GM23248 (cell line): ENCODE measurements at regions not wholly inside any gene's neighbourhood (a gene's known extent, or its start where the extent isn't known, plus 50 kb on each side); places are given as distances from the start of the nearest gene placed in this dataset.
"Not testable (repeated sequence)": the region's sequence is repeated elsewhere in the genome, so short reads cannot be mapped to it uniquely, and the experiment has no call there.

Experiments used
- DNase-seq: peaks from one replicate; pipeline ENCODE4 v3.0.0-alpha.2; 2015
- H2AFZ ChIP-seq: fragments of 200-600 bp; sonication (generic); 2 replicates; pipeline ENCODE4 v1.6.1; 2016; ENCODE audit warnings: antibody characterized with exemption
- H3F3A ChIP-seq: fragments of 200-600 bp; sonication (generic); 2 replicates; pipeline ENCODE4 v1.6.1; 2016; ENCODE audit warnings: mild to moderate bottlenecking, antibody characterized with exemption, mixed run types; ENCODE audit not compliant: insufficient read depth
- H3K27ac ChIP-seq: fragments of 200-600 bp; sonication (generic); 2 replicates; pipeline ENCODE4 v1.5.1; 2016; ENCODE audit warnings: mild to moderate bottlenecking
- H3K27me3 ChIP-seq: fragments of 200-600 bp; sonication (generic); replicated peaks from 2 replicates; pipeline ENCODE4 v1.6.1; 2016; ENCODE audit warnings: mild to moderate bottlenecking; ENCODE audit not compliant: insufficient read depth
- H3K36me3 ChIP-seq: fragments of 200-600 bp; sonication (generic); 2 replicates; pipeline ENCODE4 v1.6.1; 2016; ENCODE audit warnings: low read depth, mild to moderate bottlenecking
- H3K4me1 ChIP-seq: fragments of 200-600 bp; sonication (generic); 2 replicates; pipeline ENCODE4 v1.6.1; 2016; ENCODE audit warnings: mild to moderate bottlenecking; ENCODE audit not compliant: insufficient read depth
- H3K4me2 ChIP-seq: fragments of 200-600 bp; sonication (generic); one replicate; pipeline ENCODE4 v1.6.1; 2016; ENCODE audit warnings: mild to moderate bottlenecking; ENCODE audit not compliant: unreplicated experiment
- H3K4me3 ChIP-seq: fragments of 200-600 bp; sonication (generic); 2 replicates; pipeline ENCODE4 v1.5.1; 2016; ENCODE audit warnings: mild to moderate bottlenecking
- H3K79me2 ChIP-seq: fragments of 200-600 bp; sonication (generic); 2 replicates; pipeline ENCODE4 v1.6.1; 2016; ENCODE audit warnings: mild to moderate bottlenecking; ENCODE audit not compliant: insufficient read depth
- H3K9ac ChIP-seq: fragments of 200-600 bp; sonication (generic); 2 replicates; pipeline ENCODE4 v1.6.1; 2016; ENCODE audit warnings: mild to moderate bottlenecking
- H3K9me2 ChIP-seq: fragments of 200-600 bp; sonication (generic); 2 replicates; pipeline ENCODE4 v1.6.1; 2016; ENCODE audit warnings: mixed run types, mild to moderate bottlenecking, moderate library complexity; ENCODE audit not compliant: insufficient read depth
- H3K9me3 ChIP-seq: fragments of 200-600 bp; sonication (generic); one replicate; pipeline ENCODE4 v1.6.1; 2017; ENCODE audit warnings: low read depth
- H4K20me1 ChIP-seq: fragments of 200-600 bp; sonication (generic); 2 replicates; pipeline ENCODE4 v1.6.0; 2016; ENCODE audit not compliant: insufficient read depth
- EZH2 ChIP-seq: fragments of 200-600 bp; sonication (generic); IDR thresholded peaks from 2 replicates; pipeline ENCODE4 v1.6.1; 2018; ENCODE audit warnings: antibody characterized with exemption, mild to moderate bottlenecking; ENCODE audit not compliant: insufficient read depth, poor library complexity, severe bottlenecking
- EZH2phosphoT487 ChIP-seq: fragments of 200-600 bp; sonication (generic); IDR thresholded peaks from 2 replicates; pipeline ENCODE4 v1.6.1; 2018; ENCODE audit warnings: antibody characterized with exemption, moderate library complexity, mild to moderate bottlenecking, low read depth; ENCODE audit not compliant: insufficient read depth
- WGBS, 2 experiments: methylation state at CpG; one replicate each; pipeline ENCODE4 v1.1.6; 2015 to 2017; ENCODE audit warnings: low lambda C conversion rate in 2 of 2, low coverage in 1 of 2; ENCODE audit errors: missing lambda C conversion rate in 2 of 2; 5-methylcytosine and 5-hydroxymethylcytosine counted together
- in situ Hi-C: fragments of 300-500 bp; cut with MboI; formaldehyde crosslinking; loops from 2 replicates; pipeline ENCODE4 v1.15.0; 2020

- TF ChIP-seq EZH2 = no peak
- no peak for TF ChIP-seq EZH2phosphoT487
- H3K9me2 ChIP-seq = no peaks in the 10 kb centered on the region
- in situ Hi-C loops = no loop called here
These were observed 109.0 kb downstream of the CGGBP1 start for GRCh38 chr3:87949879-87950208.

DNA sequence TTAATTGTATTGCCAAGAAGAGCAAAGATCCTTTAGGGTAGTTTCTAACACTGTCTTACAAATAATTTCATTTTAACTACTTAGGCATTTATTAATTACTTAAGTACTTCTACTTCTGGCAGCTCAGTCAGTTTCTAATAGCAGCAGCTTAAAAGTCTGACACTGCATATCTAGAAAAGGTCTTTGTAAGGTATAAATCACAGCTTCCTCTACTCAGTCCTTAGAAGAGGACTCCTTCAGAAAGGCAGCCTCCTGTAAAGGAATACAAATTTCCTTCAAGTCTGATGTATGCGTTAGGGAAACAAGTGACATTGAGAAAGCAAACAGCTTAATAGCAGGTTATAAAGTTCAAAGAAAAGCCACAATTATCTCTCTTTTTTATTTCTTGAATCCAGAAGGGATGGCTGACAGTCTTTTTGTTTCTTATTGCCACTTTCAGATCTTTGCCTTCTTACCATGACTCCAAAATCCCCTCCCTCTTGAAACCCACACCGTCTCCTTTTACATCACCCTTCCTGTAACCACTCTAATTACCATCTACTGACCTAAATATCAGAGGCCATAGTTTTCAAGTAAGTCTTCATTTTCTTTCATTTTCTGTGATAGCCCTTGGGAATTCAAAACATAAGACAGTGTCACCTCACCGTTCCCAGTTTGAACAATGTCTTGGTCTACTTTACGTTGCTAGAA is 109.5 kb downstream of the CGGBP1 start:
- H4K20me1 ChIP-seq = no peaks in the 10 kb centered on the region
- H2AFZ ChIP-seq = no peak overlapping the region
- H3K9ac ChIP-seq = no peak overlapping the region
- 40 to 42% methylated on average over 4 of the region's 4 CpGs for WGBS, 2 experiments
- no peak for TF ChIP-seq EZH2phosphoT487
- no peak for TF ChIP-seq EZH2
- DNase-seq = no peak
- no peaks in the 10 kb centered on the region for H3K9me2 ChIP-seq
- H3K4me3 ChIP-seq = no peak overlapping the region
- H3K36me3 ChIP-seq = no peaks in the 10 kb centered on the region
- 0 out of 2 replicates have a peak, but pooled peaks cover 2% of the 10 kb centered on the region for H3K27me3 ChIP-seq
- no peaks in the 10 kb centered on the region for H3K4me1 ChIP-seq
- H3K27ac ChIP-seq = no peak overlapping the region
- in situ Hi-C loops = no loop called here
- no peaks in the 10 kb centered on the region for H3F3A ChIP-seq
- H3K4me2 ChIP-seq = no peak overlapping the region
- H3K9me3 ChIP-seq = no peaks in the 10 kb centered on the region
- H3K79me2 ChIP-seq = no peaks in the 10 kb centered on the region

More at GRCh38 chr3:87949879-87950208, 109.0 kb downstream of the CGGBP1 start:
- H3K9me3 ChIP-seq = no peaks in the 10 kb centered on the region
- H3K36me3 ChIP-seq = no peaks in the 10 kb centered on the region
- H3K27ac ChIP-seq = no peak overlapping the region
- no peak for DNase-seq
- H3K4me1 ChIP-seq = no peaks in the 10 kb centered on the region
- H3F3A ChIP-seq = no peaks in the 10 kb centered on the region
- no peak overlapping the region for H3K4me3 ChIP-seq
- H3K4me2 ChIP-seq = no peak overlapping the region
- H2AFZ ChIP-seq = no peak overlapping the region
- no peaks in the 10 kb centered on the region for H3K79me2 ChIP-seq
- no peaks in the 10 kb centered on the region for H4K20me1 ChIP-seq
- WGBS, 2 experiments = 0 to 5% methylated on average over 1 of the region's 1 CpG
- no peak overlapping the region for H3K9ac ChIP-seq
- H3K27me3 ChIP-seq = 0 out of 2 replicates have a peak, but pooled peaks cover 2% of the 10 kb centered on the region

GRCh38 chr3:87946007-87946406 is 112.8 kb downstream of the CGGBP1 start:
- 74% methylated on average over 20 of the region's 20 CpGs for WGBS, 2 experiments
- H3K27ac ChIP-seq, H3K27me3 ChIP-seq, H3K4me2 ChIP-seq, in situ Hi-C loops, H3K36me3 ChIP-seq, H3K4me3 ChIP-seq, H3F3A ChIP-seq, H3K4me1 ChIP-seq, H4K20me1 ChIP-seq, H3K9me3 ChIP-seq, H2AFZ ChIP-seq, H3K79me2 ChIP-seq, H3K9ac ChIP-seq, DNase-seq, H3K9me2 ChIP-seq: not testable (repeated sequence)

DNA sequence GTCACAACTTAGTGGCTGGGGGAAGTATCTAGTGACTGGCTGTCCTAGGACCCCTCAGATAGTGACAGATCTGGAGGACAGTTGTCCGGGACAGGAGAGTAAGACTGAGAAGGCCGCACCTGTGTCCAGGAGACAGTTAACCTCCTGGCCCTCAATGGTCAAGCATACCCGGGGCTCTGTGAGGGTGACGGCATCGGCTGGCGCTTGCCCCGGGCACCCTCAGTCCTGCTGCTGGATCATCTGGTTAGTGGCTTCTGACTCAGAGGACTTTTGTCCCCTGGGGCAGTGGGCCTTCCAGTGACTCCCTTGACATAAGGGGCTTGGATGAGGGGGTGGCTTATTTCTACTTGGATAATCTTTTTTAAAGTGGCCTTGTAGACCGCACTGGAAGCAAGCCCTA is 116.5 kb downstream of the CGGBP1 start:
- H3K36me3 ChIP-seq, in situ Hi-C loops: not testable (repeated sequence)

GRCh38 chr3:87924485-87924884 is 134.3 kb downstream of the CGGBP1 start:
- no peak overlapping the region for H3K27ac ChIP-seq
- H3K9me3 ChIP-seq = no peaks in the 10 kb centered on the region
- no peaks in the 10 kb centered on the region; the same call in 1 of the 2 replicates for H3K9me2 ChIP-seq
- H3K36me3 ChIP-seq = no peaks in the 10 kb centered on the region
- no peak overlapping the region for H2AFZ ChIP-seq
- no peaks in the 10 kb centered on the region for H3K27me3 ChIP-seq
- WGBS, 2 experiments = 5 to 24% methylated on average over 1 of the region's 1 CpG
- H3F3A ChIP-seq = no peaks in the 10 kb centered on the region
- no peak overlapping the region for H3K4me2 ChIP-seq
- H3K79me2 ChIP-seq = no peaks in the 10 kb centered on the region
- H4K20me1 ChIP-seq = no peaks in the 10 kb centered on the region
- no peak overlapping the region for H3K9ac ChIP-seq
- in situ Hi-C loops = no loop called here
- peak; percentile 1 for DNase-seq
- no peaks in the 10 kb centered on the region for H3K4me1 ChIP-seq
- TF ChIP-seq EZH2 (no peak), EZH2phosphoT487 (no peak)
- no peak overlapping the region for H3K4me3 ChIP-seq

More for the DNA sequence above, 116.5 kb downstream of the CGGBP1 start:
- H4K20me1 ChIP-seq, H3K27me3 ChIP-seq, DNase-seq, H3K4me2 ChIP-seq, H3F3A ChIP-seq, H2AFZ ChIP-seq, H3K4me1 ChIP-seq, H3K9me3 ChIP-seq, H3K27ac ChIP-seq, H3K4me3 ChIP-seq, H3K9me2 ChIP-seq, H3K79me2 ChIP-seq, H3K9ac ChIP-seq: not testable (repeated sequence)
- 54 to 66% methylated on average over 3 to 8 of the region's 8 CpGs for WGBS, 2 experiments
